Sigmoid colon (tissue), 4 donors: ENCODE measurements at regions not wholly inside any gene's neighbourhood (a gene's known extent, or its start where the extent isn't known, plus 50 kb on each side); places are given as distances from the start of the nearest gene placed in this dataset.

Experiments used
- POLR2A ChIP-seq, 2 donors: fragments of 450-650 bp; IDR thresholded peaks; one replicate each; pipeline ENCODE4 v1.6.1; 2016; ENCODE audit warnings: antibody characterized with exemption in 2 of 2, mild to moderate bottlenecking in 2 of 2, moderate library complexity in 2 of 2
- POLR2AphosphoS5 ChIP-seq, 4 donors: sonication (generic); formaldehyde crosslinking; IDR thresholded peaks; one replicate each; pipeline ENCODE4 v1.6.1; 2017; ENCODE audit warnings: antibody characterized with exemption in 4 of 4
- TF ChIP-seq, protein P1 (sequence below), 4 experiments: fragments of 450-650 bp in 3 of 4; fragments of 200-600 bp in 1 of 4; IDR thresholded peaks; one replicate each; pipeline ENCODE4 v1.5.1; 2016 to 2019; ENCODE audit warnings: antibody characterized with exemption in 4 of 4, mild to moderate bottlenecking in 3 of 4, moderate library complexity in 2 of 4

- TF ChIP-seq POLR2A (IDR thresholded peaks at IDR 0.05) (no peak), POLR2AphosphoS5 (IDR thresholded peaks at IDR 0.05) (no peak)
- TF ChIP-seq, protein P1, sequence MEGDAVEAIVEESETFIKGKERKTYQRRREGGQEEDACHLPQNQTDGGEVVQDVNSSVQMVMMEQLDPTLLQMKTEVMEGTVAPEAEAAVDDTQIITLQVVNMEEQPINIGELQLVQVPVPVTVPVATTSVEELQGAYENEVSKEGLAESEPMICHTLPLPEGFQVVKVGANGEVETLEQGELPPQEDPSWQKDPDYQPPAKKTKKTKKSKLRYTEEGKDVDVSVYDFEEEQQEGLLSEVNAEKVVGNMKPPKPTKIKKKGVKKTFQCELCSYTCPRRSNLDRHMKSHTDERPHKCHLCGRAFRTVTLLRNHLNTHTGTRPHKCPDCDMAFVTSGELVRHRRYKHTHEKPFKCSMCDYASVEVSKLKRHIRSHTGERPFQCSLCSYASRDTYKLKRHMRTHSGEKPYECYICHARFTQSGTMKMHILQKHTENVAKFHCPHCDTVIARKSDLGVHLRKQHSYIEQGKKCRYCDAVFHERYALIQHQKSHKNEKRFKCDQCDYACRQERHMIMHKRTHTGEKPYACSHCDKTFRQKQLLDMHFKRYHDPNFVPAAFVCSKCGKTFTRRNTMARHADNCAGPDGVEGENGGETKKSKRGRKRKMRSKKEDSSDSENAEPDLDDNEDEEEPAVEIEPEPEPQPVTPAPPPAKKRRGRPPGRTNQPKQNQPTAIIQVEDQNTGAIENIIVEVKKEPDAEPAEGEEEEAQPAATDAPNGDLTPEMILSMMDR (IDR thresholded peaks at IDR 0.05): no peak
Measured at GRCh38 chrX:125605145-125605544, 285.5 kb downstream of the TEX13C start.
